D341Med (cell line): ENCODE measurements at regions not wholly inside any gene's neighbourhood (a gene's known extent, or its start where the extent isn't known, plus 50 kb on each side); places are given as distances from the start of the nearest gene placed in this dataset.

ENCODE experiments used
- DNase-seq: peaks from one replicate; pipeline ENCODE4 v3.0.0; 2012; ENCODE audit warnings: low spot score

- no peak for DNase-seq
Measured at GRCh38 chr11:95692526-95693260, 96.9 kb downstream of the FAM76B start.

- no peak for DNase-seq
Measured at GRCh38 chr11:95690100-95690499, 99.5 kb downstream of the FAM76B start.

GRCh38 chr11:95688501-95689222 lies 100.9 kb downstream of the FAM76B start:
- no peak for DNase-seq

- DNase-seq = no peak
Measured at GRCh38 chr11:95688015-95688414, 101.6 kb downstream of the FAM76B start.

GRCh38 chr11:95686265-95686664 lies 103.3 kb downstream of the FAM76B start:
- no peak for DNase-seq

- no peak for DNase-seq
Measured at GRCh38 chr11:95684701-95685100, 104.9 kb downstream of the FAM76B start.

- DNase-seq = no peak
Measured at GRCh38 chr11:95684170-95684569, 105.4 kb downstream of the FAM76B start.

GRCh38 chr11:95682552-95682951 lies 107.0 kb downstream of the FAM76B start:
- no peak for DNase-seq

- no peak for DNase-seq
Measured at GRCh38 chr11:95680169-95680929, 109.2 kb downstream of the FAM76B start.

GRCh38 chr11:95678988-95679387 lies 110.6 kb downstream of the FAM76B start:
- no peak for DNase-seq

- DNase-seq = no peak
Measured at GRCh38 chr11:95676308-95676707, 113.3 kb downstream of the FAM76B start.

- DNase-seq = no peak
Measured at GRCh38 chr11:95675585-95675984, 114.0 kb downstream of the FAM76B start.

GRCh38 chr11:95674657-95675358 lies 114.8 kb downstream of the FAM76B start:
- no peak for DNase-seq

- DNase-seq = no peak
Measured at GRCh38 chr11:95671768-95672167, 117.8 kb downstream of the FAM76B start.

- DNase-seq = no peak
Measured at GRCh38 chr11:95668131-95668530, 121.5 kb downstream of the FAM76B start.

GRCh38 chr11:95661162-95661561 lies 128.4 kb downstream of the FAM76B start:
- DNase-seq = no peak

GRCh38 chr11:95660038-95660437 lies 129.5 kb downstream of the FAM76B start:
- no peak for DNase-seq

GRCh38 chr11:95659088-95659487 lies 130.5 kb downstream of the FAM76B start:
- no peak for DNase-seq

GRCh38 chr11:95655536-95655935 lies 134.0 kb downstream of the FAM76B start:
- DNase-seq = no peak

- no peak for DNase-seq
Measured at GRCh38 chr11:95653680-95654079, 135.9 kb downstream of the FAM76B start.

GRCh38 chr11:95653099-95653498 lies 136.5 kb downstream of the FAM76B start:
- no peak for DNase-seq

GRCh38 chr11:95652002-95652472 lies 137.5 kb downstream of the FAM76B start:
- DNase-seq = no peak
